ENCODE measurements at regions not wholly inside any gene's neighbourhood (a gene's known extent, or its start where the extent isn't known, plus 50 kb on each side); places are given as distances from the start of the nearest gene placed in this dataset.

GRCh38 chr1:191897134-191897533 is 261.1 kb upstream of the RGS18 start:
- WGBS (ENCODE audit: insufficient coverage, low lambda C conversion rate) = no CpG with 5 or more reads among the region's 3 CpGs
- H3K27ac ChIP-seq (ENCODE audit: low read length) = no peak overlapping the region

GRCh38 chr1:191901651-191902050 is 256.6 kb upstream of the RGS18 start:
- H3K4me1 ChIP-seq (ENCODE audit: control insufficient read depth, insufficient read depth, low read length) = no peaks in the 10 kb centered on the region
- no peaks in the 10 kb centered on the region for H3K9me3 ChIP-seq (ENCODE audit: control insufficient read depth, low read depth, low read length)
- no CpG with 5 or more reads among the region's 7 CpGs for WGBS (ENCODE audit: insufficient coverage, low lambda C conversion rate)
- no peak overlapping the region for H3K27ac ChIP-seq (ENCODE audit: low read length)
- H3K4me3 ChIP-seq (ENCODE audit: low read length) = no peak overlapping the region
- no peaks in the 10 kb centered on the region for H3K27me3 ChIP-seq (ENCODE audit: control insufficient read depth, insufficient read depth, low read length)
- H3K36me3 ChIP-seq (ENCODE audit: control insufficient read depth, insufficient read depth, low read length) = no peaks in the 10 kb centered on the region
- DNase-seq = no peak

More at GRCh38 chr1:191897134-191897533, 261.1 kb upstream of the RGS18 start:
- Histone ChIP-seq H3K4me3 (ENCODE audit: low read length) (no peak overlapping the region), H3K4me1 (ENCODE audit: control insufficient read depth, insufficient read depth, low read length) (no peaks in the 10 kb centered on the region), H3K36me3 (ENCODE audit: control insufficient read depth, insufficient read depth, low read length) (no peaks in the 10 kb centered on the region), H3K9me3 (ENCODE audit: control insufficient read depth, low read depth, low read length) (no peaks in the 10 kb centered on the region), H3K27me3 (ENCODE audit: control insufficient read depth, insufficient read depth, low read length) (no peaks in the 10 kb centered on the region)
- DNase-seq = no peak

GRCh38 chr1:191904991-191905390 is 253.3 kb upstream of the RGS18 start:
- no peak for DNase-seq
- Histone ChIP-seq H3K4me1 (ENCODE audit: control insufficient read depth, insufficient read depth, low read length) (no peaks in the 10 kb centered on the region), H3K9me3 (ENCODE audit: control insufficient read depth, low read depth, low read length) (no peaks in the 10 kb centered on the region), H3K27me3 (ENCODE audit: control insufficient read depth, insufficient read depth, low read length) (no peaks in the 10 kb centered on the region), H3K4me3 (ENCODE audit: low read length) (no peak overlapping the region), H3K27ac (ENCODE audit: low read length) (no peak overlapping the region), H3K36me3 (ENCODE audit: control insufficient read depth, insufficient read depth, low read length) (no peaks in the 10 kb centered on the region)

GRCh38 chr1:191905781-191906180 is 252.5 kb upstream of the RGS18 start:
- Histone ChIP-seq H3K27me3 (ENCODE audit: control insufficient read depth, insufficient read depth, low read length) (no peaks in the 10 kb centered on the region), H3K4me3 (ENCODE audit: low read length) (no peak overlapping the region), H3K4me1 (ENCODE audit: control insufficient read depth, insufficient read depth, low read length) (no peaks in the 10 kb centered on the region), H3K36me3 (ENCODE audit: control insufficient read depth, insufficient read depth, low read length) (no peaks in the 10 kb centered on the region), H3K9me3 (ENCODE audit: control insufficient read depth, low read depth, low read length) (no peaks in the 10 kb centered on the region), H3K27ac (ENCODE audit: low read length) (no peak overlapping the region)
- DNase-seq = no peak
- WGBS (ENCODE audit: insufficient coverage, low lambda C conversion rate) = no CpG with 5 or more reads among the region's 1 CpG

- no peak overlapping the region for H3K4me3 ChIP-seq (ENCODE audit: low read length)
- DNase-seq = no peak
- H3K9me3 ChIP-seq (ENCODE audit: control insufficient read depth, low read depth, low read length) = no peaks in the 10 kb centered on the region
- no peak overlapping the region for H3K27ac ChIP-seq (ENCODE audit: low read length)
- H3K27me3 ChIP-seq (ENCODE audit: control insufficient read depth, insufficient read depth, low read length) = no peaks in the 10 kb centered on the region
- WGBS (ENCODE audit: insufficient coverage, low lambda C conversion rate) = no CpG with 5 or more reads among the region's 2 CpGs
- no peaks in the 10 kb centered on the region for H3K4me1 ChIP-seq (ENCODE audit: control insufficient read depth, insufficient read depth, low read length)
- no peaks in the 10 kb centered on the region for H3K36me3 ChIP-seq (ENCODE audit: control insufficient read depth, insufficient read depth, low read length)
Observed at GRCh38 chr1:191907121-191907520, 251.1 kb upstream of the RGS18 start.

- DNase-seq = no peak
- WGBS (ENCODE audit: insufficient coverage, low lambda C conversion rate) = no CpG with 5 or more reads among the region's 2 CpGs
- Histone ChIP-seq H3K27ac (ENCODE audit: low read length) (no peak overlapping the region), H3K4me3 (ENCODE audit: low read length) (no peak overlapping the region), H3K27me3 (ENCODE audit: control insufficient read depth, insufficient read depth, low read length) (no peaks in the 10 kb centered on the region), H3K36me3 (ENCODE audit: control insufficient read depth, insufficient read depth, low read length) (no peaks in the 10 kb centered on the region), H3K4me1 (ENCODE audit: control insufficient read depth, insufficient read depth, low read length) (no peaks in the 10 kb centered on the region), H3K9me3 (ENCODE audit: control insufficient read depth, low read depth, low read length) (no peaks in the 10 kb centered on the region)
Observed at GRCh38 chr1:191910245-191910644, 248.0 kb upstream of the RGS18 start.

- DNase-seq = peak in 1 of 2 donors; percentile 4
- H3K4me1 ChIP-seq (ENCODE audit: control insufficient read depth, insufficient read depth, low read length) = no peaks in the 10 kb centered on the region
- H3K4me3 ChIP-seq (ENCODE audit: low read length) = no peak overlapping the region
- H3K36me3 ChIP-seq (ENCODE audit: control insufficient read depth, insufficient read depth, low read length) = no peaks in the 10 kb centered on the region
- H3K27ac ChIP-seq (ENCODE audit: low read length) = no peak overlapping the region
- no peaks in the 10 kb centered on the region for H3K27me3 ChIP-seq (ENCODE audit: control insufficient read depth, insufficient read depth, low read length)
- WGBS (ENCODE audit: insufficient coverage, low lambda C conversion rate) = no CpG with 5 or more reads among the region's 1 CpG
- no peaks in the 10 kb centered on the region for H3K9me3 ChIP-seq (ENCODE audit: control insufficient read depth, low read depth, low read length)
Observed at GRCh38 chr1:191912517-191912916, 245.7 kb upstream of the RGS18 start.

GRCh38 chr1:191913260-191913977 is 244.8 kb upstream of the RGS18 start:
- Histone ChIP-seq H3K4me1 (ENCODE audit: control insufficient read depth, insufficient read depth, low read length) (no peaks in the 10 kb centered on the region), H3K27me3 (ENCODE audit: control insufficient read depth, insufficient read depth, low read length) (no peaks in the 10 kb centered on the region), H3K36me3 (ENCODE audit: control insufficient read depth, insufficient read depth, low read length) (no peaks in the 10 kb centered on the region), H3K9me3 (ENCODE audit: control insufficient read depth, low read depth, low read length) (no peaks in the 10 kb centered on the region), H3K4me3 (ENCODE audit: low read length) (no peak overlapping the region), H3K27ac (ENCODE audit: low read length) (no peak overlapping the region)
- no peak for DNase-seq

- no peaks in the 10 kb centered on the region for H3K27me3 ChIP-seq (ENCODE audit: control insufficient read depth, insufficient read depth, low read length)
- H3K4me1 ChIP-seq (ENCODE audit: control insufficient read depth, insufficient read depth, low read length) = no peaks in the 10 kb centered on the region
- H3K27ac ChIP-seq (ENCODE audit: low read length) = no peak overlapping the region
- WGBS (ENCODE audit: insufficient coverage, low lambda C conversion rate) = no CpG with 5 or more reads among the region's 1 CpG
- H3K4me3 ChIP-seq (ENCODE audit: low read length) = no peak overlapping the region
- H3K36me3 ChIP-seq (ENCODE audit: control insufficient read depth, insufficient read depth, low read length) = no peaks in the 10 kb centered on the region
- H3K9me3 ChIP-seq (ENCODE audit: control insufficient read depth, low read depth, low read length) = peaks cover 4% of the 10 kb centered on the region
- DNase-seq = no peak
Observed at GRCh38 chr1:191929383-191929782, 228.9 kb upstream of the RGS18 start.

- Histone ChIP-seq H3K36me3 (ENCODE audit: control insufficient read depth, insufficient read depth, low read length) (no peaks in the 10 kb centered on the region), H3K4me1 (ENCODE audit: control insufficient read depth, insufficient read depth, low read length) (no peaks in the 10 kb centered on the region)
Observed at GRCh38 chr1:191943684-191944083, 214.6 kb upstream of the RGS18 start.

GRCh38 chr1:191953526-191953925 is 204.7 kb upstream of the RGS18 start:
- Histone ChIP-seq H3K27me3 (ENCODE audit: control insufficient read depth, insufficient read depth, low read length) (no peaks in the 10 kb centered on the region), H3K4me1 (ENCODE audit: control insufficient read depth, insufficient read depth, low read length) (no peaks in the 10 kb centered on the region), H3K27ac (ENCODE audit: low read length) (no peak overlapping the region), H3K36me3 (ENCODE audit: control insufficient read depth, insufficient read depth, low read length) (no peaks in the 10 kb centered on the region), H3K9me3 (ENCODE audit: control insufficient read depth, low read depth, low read length) (no peaks in the 10 kb centered on the region), H3K4me3 (ENCODE audit: low read length) (no peak overlapping the region)
- WGBS (ENCODE audit: insufficient coverage, low lambda C conversion rate) = 100% methylated on average over 1 of the region's 1 CpG
- DNase-seq = no peak

More at GRCh38 chr1:191943684-191944083, 214.6 kb upstream of the RGS18 start:
- WGBS (ENCODE audit: insufficient coverage, low lambda C conversion rate) = 100% methylated on average over 1 of the region's 1 CpG
- H3K4me3 ChIP-seq (ENCODE audit: low read length) = no peak overlapping the region
- DNase-seq = no peak
- H3K27me3 ChIP-seq (ENCODE audit: control insufficient read depth, insufficient read depth, low read length) = no peaks in the 10 kb centered on the region
- H3K27ac ChIP-seq (ENCODE audit: low read length) = no peak overlapping the region
- no peaks in the 10 kb centered on the region for H3K9me3 ChIP-seq (ENCODE audit: control insufficient read depth, low read depth, low read length)

All from large intestine (tissue), 3 donors.